GM12891 (cell line): ENCODE measurements at regions not wholly inside any gene's neighbourhood (a gene's known extent, or its start where the extent isn't known, plus 50 kb on each side); places are given as distances from the start of the nearest gene placed in this dataset.

ENCODE experiments used
- PAX5 ChIP-seq: IDR thresholded peaks from 2 replicates; pipeline ENCODE4 v1.6.1; 2011; ENCODE audit warnings: low read length, moderate library complexity, mild to moderate bottlenecking; ENCODE audit not compliant: insufficient read depth, severe bottlenecking
- POLR2A ChIP-seq: IDR thresholded peaks from 2 replicates; pipeline ENCODE4 v1.6.1; 2011; ENCODE audit warnings: low read depth, low read length, control low read depth
- POLR2AphosphoS5 ChIP-seq: IDR thresholded peaks from 2 replicates; pipeline ENCODE4 v1.6.1; 2011; ENCODE audit warnings: low read depth, low read length, control low read depth
- POU2F2 ChIP-seq: IDR thresholded peaks from 2 replicates; pipeline ENCODE4 v1.6.1; 2011; ENCODE audit warnings: low read depth, mild to moderate bottlenecking, control low read depth, low read length, moderate library complexity
- SPI1 ChIP-seq: IDR thresholded peaks from 2 replicates; pipeline ENCODE4 v1.6.1; 2011; ENCODE audit warnings: low read depth, low read length, control low read depth
- TAF1 ChIP-seq: IDR thresholded peaks from 2 replicates; pipeline ENCODE4 v1.6.1; 2011; ENCODE audit warnings: low read depth, low read length, control low read depth

DNA sequence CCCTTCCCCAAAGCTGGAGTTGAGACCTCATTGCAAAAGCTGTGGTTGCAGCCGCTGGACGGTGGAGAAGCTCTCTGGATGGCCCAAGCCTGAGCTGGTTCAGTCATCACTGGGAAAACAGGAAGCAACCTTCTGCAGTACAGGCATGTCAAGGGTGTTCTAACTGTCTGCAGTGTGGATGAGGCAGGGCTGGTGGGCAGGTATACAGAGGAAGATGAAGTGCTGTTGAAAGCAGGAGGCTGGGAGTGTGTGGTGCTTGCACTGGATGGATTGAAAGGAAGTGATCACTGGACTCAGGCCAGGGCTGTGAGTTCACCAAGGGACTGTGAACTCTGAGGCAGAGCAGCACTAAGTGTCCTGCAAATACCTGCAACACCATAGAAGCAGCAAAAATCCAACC, 89.0 kb upstream of the NOX3 start:
- no peak for TF ChIP-seq POLR2A
- no peak for TF ChIP-seq POLR2AphosphoS5
- TF ChIP-seq TAF1 = no peak
- no peak for TF ChIP-seq SPI1
- no peak for TF ChIP-seq POU2F2
- TF ChIP-seq PAX5 = no peak
